HG03060 (cell line): ENCODE measurements at regions not wholly inside any gene's neighbourhood (a gene's known extent, or its start where the extent isn't known, plus 50 kb on each side); places are given as distances from the start of the nearest gene placed in this dataset.

Experiments used
- ATAC-seq: cut with Tn5 transposase; IDR thresholded peaks from one replicate; pipeline ENCODE4 v1.9.1; 2021; ENCODE audit warnings: low read depth, moderate number of reproducible peaks; ENCODE audit not compliant: unreplicated experiment

- ATAC-seq: no peak
These were observed 209.8 kb downstream of the ENC1 start for GRCh38 chr5:74430631-74431289.

- ATAC-seq: no peak
These were observed 211.0 kb downstream of the ENC1 start for GRCh38 chr5:74429495-74429894.

- ATAC-seq: no peak
These were observed 211.7 kb downstream of the ENC1 start for GRCh38 chr5:74428876-74429275.

GRCh38 chr5:74428275-74428674 lies 212.3 kb downstream of the ENC1 start:
- no peak for ATAC-seq

GRCh38 chr5:74426506-74426905 lies 214.0 kb downstream of the ENC1 start:
- no peak for ATAC-seq

GRCh38 chr5:74424162-74424868 lies 216.2 kb downstream of the ENC1 start:
- no peak for ATAC-seq

- ATAC-seq: no peak
These were observed 217.1 kb downstream of the ENC1 start for GRCh38 chr5:74423383-74423782.

- ATAC-seq: no peak
These were observed 217.9 kb downstream of the ENC1 start for GRCh38 chr5:74422671-74423070.

- ATAC-seq: no peak
These were observed 218.5 kb downstream of the ENC1 start for GRCh38 chr5:74422030-74422429.

GRCh38 chr5:74421377-74421776 lies 219.2 kb downstream of the ENC1 start:
- no peak for ATAC-seq

- ATAC-seq: no peak
These were observed 219.6 kb downstream of the ENC1 start for GRCh38 chr5:74420947-74421346.

GRCh38 chr5:74420220-74420619 lies 220.3 kb downstream of the ENC1 start:
- ATAC-seq: no peak

- no peak for ATAC-seq
These were observed 221.1 kb downstream of the ENC1 start for GRCh38 chr5:74419468-74419867.

GRCh38 chr5:74418709-74419108 lies 221.8 kb downstream of the ENC1 start:
- no peak for ATAC-seq

GRCh38 chr5:74418261-74418660 lies 222.3 kb downstream of the ENC1 start:
- no peak for ATAC-seq

- no peak for ATAC-seq
These were observed 224.8 kb downstream of the ENC1 start for GRCh38 chr5:74415695-74416102.

- ATAC-seq: no peak
These were observed 226.3 kb downstream of the ENC1 start for GRCh38 chr5:74414228-74414627.

GRCh38 chr5:74413403-74414048 lies 227.0 kb downstream of the ENC1 start:
- ATAC-seq: no peak

GRCh38 chr5:74412066-74412465 lies 228.5 kb downstream of the ENC1 start:
- no peak for ATAC-seq

- ATAC-seq: no peak
These were observed 230.8 kb downstream of the ENC1 start for GRCh38 chr5:74409712-74410111.

GRCh38 chr5:74409166-74409706 lies 231.3 kb downstream of the ENC1 start:
- ATAC-seq: no peak
